NOMO-1 treated with dmso at 0.1 percent for 144 hours (cell line): ENCODE measurements at regions not wholly inside any gene's neighbourhood (a gene's known extent, or its start where the extent isn't known, plus 50 kb on each side); places are given as distances from the start of the nearest gene placed in this dataset.
"Not testable (repeated sequence)": the region's sequence is repeated elsewhere in the genome, so short reads cannot be mapped to it uniquely, and the experiment has no call there.

Experiments
- DNase-seq: peaks from one replicate; lab custom pipeline; 2025; ENCODE audit not compliant: unreplicated experiment; lab: John Stamatoyannopoulos, UW

- DNase-seq: no peak
Observed at GRCh38 chr4:84231539-84232055, 267.5 kb downstream of the NKX6-1 start.

DNA sequence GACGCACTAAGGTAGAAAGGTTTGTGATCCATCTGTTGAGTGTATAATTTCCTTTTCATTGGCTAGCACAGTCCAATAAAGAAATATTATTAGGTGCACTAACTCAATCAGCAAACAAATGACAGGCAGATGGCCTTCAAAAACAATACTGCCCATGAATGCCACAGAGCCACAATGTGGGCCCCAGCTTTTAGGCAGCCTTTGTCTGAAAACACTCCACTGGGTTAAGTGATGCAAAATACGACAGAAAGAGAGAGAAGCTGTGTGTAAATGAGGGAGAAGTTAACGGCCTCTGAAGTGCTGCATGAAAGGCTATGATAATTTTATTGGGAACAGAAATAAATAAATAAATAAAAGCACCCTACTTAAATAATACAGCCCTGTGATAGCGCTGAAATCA, 274.6 kb downstream of the NKX6-1 start:
- no peak for DNase-seq

GRCh38 chr4:84221704-84222103, 277.4 kb downstream of the NKX6-1 start:
- DNase-seq: no peak

- DNase-seq: peak; percentile 11
Observed at GRCh38 chr4:84220990-84221389, 278.1 kb downstream of the NKX6-1 start.

- DNase-seq: no peak
Observed at GRCh38 chr4:84219656-84220055, 279.4 kb downstream of the NKX6-1 start.

- DNase-seq: no peak
Observed at GRCh38 chr4:84218031-84218430, 281.1 kb downstream of the NKX6-1 start.

- no peak for DNase-seq
Observed at GRCh38 chr4:84215217-84215616, 283.9 kb downstream of the NKX6-1 start.

- not testable (repeated sequence) for DNase-seq
Observed at GRCh38 chr4:84206226-84206625, 292.9 kb downstream of the NKX6-1 start.

DNA sequence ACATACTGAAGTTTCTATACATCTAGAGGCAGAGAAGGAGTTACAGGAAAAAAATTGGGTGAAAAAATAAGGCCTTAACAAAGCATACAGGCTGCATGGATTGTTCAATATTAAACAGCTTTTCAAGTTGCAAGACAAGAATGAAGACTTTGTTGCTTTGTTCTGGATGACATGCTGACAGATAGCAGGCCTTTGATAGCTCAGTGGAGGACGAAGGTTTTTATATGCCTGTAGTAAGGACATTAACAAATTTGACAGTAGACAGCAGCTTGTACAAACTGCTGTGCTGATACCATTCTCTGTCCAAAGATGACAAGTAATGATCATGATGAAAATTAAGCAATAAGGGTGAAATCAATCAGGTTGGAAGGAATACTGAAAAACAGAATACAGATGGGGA, 309.9 kb downstream of the NKX6-1 start:
- DNase-seq: no peak

DNA sequence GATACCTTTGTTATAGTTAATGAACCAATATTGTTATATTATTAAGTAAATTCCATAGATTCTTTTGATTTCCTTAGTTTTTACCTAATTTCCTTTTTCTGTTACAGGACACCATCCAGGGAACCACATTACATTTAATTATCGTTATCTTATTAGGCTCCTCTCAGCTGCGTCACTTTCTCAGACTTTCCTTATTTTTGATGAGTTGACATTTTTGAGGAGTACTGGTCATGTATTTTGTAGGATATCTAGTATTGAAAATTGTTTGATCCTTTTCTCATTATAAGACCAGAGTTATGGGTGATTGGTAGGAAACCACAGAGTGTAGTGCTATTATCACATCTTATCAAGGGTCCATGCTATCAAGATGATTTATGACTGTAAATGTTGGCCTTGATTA, 319.7 kb downstream of the NKX6-1 start:
- DNase-seq: no peak

DNA sequence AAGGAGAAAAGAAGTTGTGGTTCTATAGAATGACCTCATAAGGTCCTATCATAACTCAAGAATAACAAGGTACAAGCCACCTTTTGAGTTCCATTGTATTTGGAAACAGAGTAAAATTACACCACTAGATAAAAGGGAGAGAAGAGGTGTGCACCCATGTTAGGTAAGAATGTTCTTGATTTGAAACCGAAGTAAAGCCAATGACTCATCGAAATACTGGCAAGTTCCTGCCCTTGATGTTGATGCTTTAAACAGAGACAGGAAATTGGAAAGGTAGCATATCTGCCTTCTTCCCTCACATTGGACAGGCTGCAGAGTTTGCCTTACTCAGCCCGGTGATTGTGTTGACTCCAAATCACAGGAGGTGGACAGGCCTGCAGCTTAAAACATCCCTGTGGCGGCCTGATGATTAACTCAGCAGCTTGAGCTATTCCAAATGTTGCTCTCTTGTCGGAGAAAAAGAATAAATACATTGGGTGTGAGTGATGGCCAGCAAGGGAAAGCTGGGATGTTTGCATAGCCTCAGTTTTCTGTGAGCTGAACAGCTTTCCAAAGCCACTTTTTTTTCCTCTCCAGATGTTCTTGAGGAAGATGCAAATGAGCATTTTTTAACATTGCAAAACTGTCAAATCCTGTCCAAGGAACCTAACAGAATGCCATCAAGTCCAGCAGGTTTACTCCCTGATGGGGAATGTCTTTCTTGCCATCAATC, 321.1 kb downstream of the NKX6-1 start:
- no peak for DNase-seq

DNA sequence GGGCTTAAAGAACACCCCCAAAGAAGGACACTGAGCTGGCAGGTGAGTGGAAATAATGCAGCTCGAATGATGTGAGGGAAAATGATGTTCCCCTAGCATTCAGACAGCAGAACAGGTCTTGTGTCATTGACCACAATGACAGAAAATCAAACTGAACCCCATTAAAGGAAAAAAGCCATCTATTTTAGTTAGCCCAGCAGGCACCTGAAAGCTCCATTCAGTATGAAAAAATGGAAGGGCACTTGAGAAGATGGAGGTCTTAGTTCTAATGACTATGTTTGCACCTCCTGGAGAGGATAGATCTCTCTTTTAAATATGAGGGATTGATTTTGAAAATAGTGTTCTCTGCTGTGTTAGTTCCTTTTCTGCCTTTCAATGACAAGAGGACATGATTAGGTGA, 323.1 kb downstream of the NKX6-1 start:
- no peak for DNase-seq

DNA sequence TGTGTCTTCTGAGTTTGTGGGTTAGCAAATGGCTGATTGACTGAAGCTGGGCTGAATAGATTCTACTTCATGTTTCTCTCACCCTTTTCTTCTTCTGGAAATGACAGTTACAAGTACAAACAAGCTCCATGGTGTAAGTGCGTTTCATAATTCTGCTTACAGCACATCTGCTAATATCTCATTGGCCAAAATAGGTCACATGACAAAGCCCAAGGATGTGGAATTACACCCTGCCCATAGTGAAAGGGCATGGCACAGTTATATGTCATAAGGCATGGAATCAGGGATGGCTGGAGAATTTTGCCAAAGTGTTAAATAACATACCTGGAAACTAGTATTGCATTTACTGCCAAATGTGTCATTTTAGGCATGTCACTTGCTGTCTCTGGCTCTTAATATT, 327.2 kb downstream of the NKX6-1 start:
- DNase-seq: no peak

DNA sequence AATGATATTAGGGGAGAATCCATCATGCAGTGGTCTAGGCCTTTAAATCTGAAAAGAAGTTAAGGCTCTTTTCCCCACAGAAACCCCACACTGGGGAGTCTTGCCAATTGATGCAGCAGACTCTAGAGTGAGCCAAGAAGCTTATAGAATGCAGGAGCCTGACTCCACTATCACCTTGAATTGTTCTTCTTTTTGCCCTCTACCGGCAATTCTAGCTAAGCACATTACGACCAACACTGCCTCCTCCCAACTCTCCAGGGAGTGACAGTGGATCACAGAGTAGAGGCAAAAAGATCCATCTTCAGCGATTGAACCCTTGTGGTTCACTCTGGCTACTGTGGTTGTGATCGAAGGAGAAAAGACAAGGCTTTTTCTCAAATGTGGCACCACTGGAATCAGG, 331.5 kb downstream of the NKX6-1 start:
- no peak for DNase-seq

GRCh38 chr4:84167093-84167492, 332.0 kb downstream of the NKX6-1 start:
- DNase-seq: no peak

- no peak for DNase-seq
Observed at GRCh38 chr4:84166486-84166885, 332.6 kb downstream of the NKX6-1 start.

- DNase-seq: no peak
Observed at GRCh38 chr4:84164201-84164600, 334.9 kb downstream of the NKX6-1 start.

- DNase-seq: no peak
Observed at GRCh38 chr4:84159762-84160161, 339.3 kb downstream of the NKX6-1 start.

GRCh38 chr4:84158670-84159069, 340.4 kb downstream of the NKX6-1 start:
- DNase-seq: no peak

DNA sequence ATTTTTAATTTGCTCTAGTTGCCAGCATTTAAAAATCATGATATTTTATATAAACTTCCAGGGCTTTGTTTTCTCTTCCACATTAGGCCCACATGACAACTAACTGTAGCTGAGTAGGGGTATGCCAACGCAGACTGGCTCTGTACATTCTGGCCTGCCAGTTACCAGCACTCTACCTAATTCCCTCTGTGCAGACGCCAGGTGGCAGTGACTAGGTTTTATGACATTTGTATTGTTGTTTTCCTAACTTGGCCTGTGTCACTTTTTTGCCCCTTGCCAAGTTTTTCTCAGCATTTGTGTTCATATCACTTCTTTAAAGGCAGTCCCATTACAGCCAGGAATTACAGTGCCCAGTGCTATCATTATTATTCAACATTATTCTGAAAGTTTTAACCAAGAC, 347.5 kb downstream of the NKX6-1 start:
- no peak for DNase-seq

GRCh38 chr4:84150177-84150576, 348.9 kb downstream of the NKX6-1 start:
- no peak for DNase-seq

DNA sequence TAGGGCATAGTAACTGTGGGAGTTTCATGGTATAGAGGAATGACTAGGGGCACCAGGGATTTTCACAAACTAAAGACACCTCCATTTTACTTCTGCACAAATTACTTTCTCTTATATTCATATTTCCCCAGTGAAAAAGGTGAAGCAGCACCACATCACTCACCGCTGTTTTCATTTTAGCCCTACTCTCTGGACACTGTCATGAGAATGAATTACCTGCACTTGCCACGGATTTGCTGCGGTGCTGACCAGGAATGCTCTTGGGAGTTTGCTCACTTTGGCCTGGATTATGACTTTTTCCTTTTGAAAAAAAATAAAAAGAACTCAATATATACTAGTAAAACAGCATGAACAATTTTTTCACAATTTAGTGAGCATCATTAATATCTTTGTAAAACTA, 351.3 kb downstream of the NKX6-1 start:
- DNase-seq: no peak

DNA sequence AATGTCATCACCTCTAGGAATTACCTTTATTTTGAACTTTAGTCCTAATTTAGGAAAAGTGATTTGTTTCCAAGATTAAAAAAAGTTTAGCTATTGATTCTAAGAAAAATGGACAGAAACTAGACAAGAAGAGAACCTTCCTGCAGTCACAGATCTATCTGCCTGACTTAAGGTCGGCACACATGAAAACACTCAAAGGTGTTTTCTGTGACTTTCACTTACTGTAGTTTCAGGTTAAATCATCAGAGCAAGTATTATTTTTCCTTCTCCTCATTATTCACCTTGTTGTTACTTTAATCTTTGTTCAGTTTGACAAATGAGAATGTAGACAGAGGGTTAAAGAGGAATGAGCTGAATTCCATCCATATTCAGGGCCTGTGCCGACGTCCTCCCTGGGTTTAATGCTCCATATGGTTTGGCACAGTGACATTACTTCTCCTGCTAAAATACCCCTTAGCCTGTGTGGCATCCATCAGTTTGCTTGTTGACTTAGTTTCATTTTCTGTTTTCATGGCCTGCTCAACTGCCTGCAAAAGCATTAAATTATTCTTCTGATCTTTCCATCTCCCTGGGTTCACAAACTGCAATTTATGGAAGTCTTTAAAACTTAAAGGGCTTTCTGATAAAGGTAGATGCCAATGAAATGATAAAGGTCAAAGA, 352.7 kb downstream of the NKX6-1 start:
- no peak for DNase-seq
